Heart right ventricle (tissue), 16 donors: ENCODE measurements at regions not wholly inside any gene's neighbourhood (a gene's known extent, or its start where the extent isn't known, plus 50 kb on each side); places are given as distances from the start of the nearest gene placed in this dataset.

Experiments used
- ATAC-seq, 8 donors: fragments of 200-7000 bp; cut with Tn5 transposase; one replicate each; pipeline ENCODE4 v1.9.1; 2020; ENCODE audit warnings: mild to moderate bottlenecking in 8 of 8, moderate library complexity in 8 of 8, moderate number of reproducible peaks in 1 of 8
- DNase-seq, 2 donors: peaks; one replicate each; pipeline ENCODE4 v3.0.0-alpha.2; 2020
- H3K27ac ChIP-seq, 10 donors: fragments of 200-600 bp; sonication (generic) in 2 of 10; one replicate each; pipeline versions ENCODE4 v1.5.0 to v1.8.0; 2020 to 2022; ENCODE audit warnings: mild to moderate bottlenecking in 3 of 10
- H3K27me3 ChIP-seq, 7 donors: fragments of 200-600 bp; one replicate each; pipeline ENCODE4 v1.8.0; 2021 to 2022; ENCODE audit warnings: mild to moderate bottlenecking in 2 of 7
- H3K36me3 ChIP-seq, 9 donors: fragments of 200-600 bp; sonication (generic) in 1 of 9; one replicate each; pipeline versions ENCODE4 v1.5.0 to v1.8.0; 2020 to 2022; ENCODE audit warnings: mild to moderate bottlenecking in 2 of 9
- H3K4me1 ChIP-seq, 9 donors: fragments of 200-600 bp; sonication (generic) in 1 of 9; one replicate each; pipeline versions ENCODE4 v1.5.0 to v1.8.0; 2020 to 2022; ENCODE audit warnings: mild to moderate bottlenecking in 4 of 9
- H3K4me3 ChIP-seq, 10 donors: fragments of 200-600 bp; sonication (generic) in 2 of 10; one replicate each; pipeline versions ENCODE4 v1.5.0 to v1.8.0; 2020 to 2022; ENCODE audit warnings: mild to moderate bottlenecking in 7 of 10, moderate library complexity in 2 of 10
- H3K9me3 ChIP-seq, 11 donors: fragments of 200-600 bp in 10 of 11; sonication (generic) in 2 of 11; one replicate each; pipeline versions ENCODE4 v1.5.0 to v1.8.0; 2013 to 2022; ENCODE audit warnings: mild to moderate bottlenecking in 2 of 11, control low read depth in 1 of 11, moderate library complexity in 1 of 11
- WGBS, 2 donors: extraction: QIAGEN DNeasy Blood & Tissue Kit; methylation state at CpG; one replicate each; pipeline ENCODE4 v1.1.7; 2013; ENCODE audit warnings: inconsistent platforms in 1 of 2; 5-methylcytosine and 5-hydroxymethylcytosine counted together
- intact Hi-C, 10 donors: fragments of 100-400 bp; cut with DNase I; formaldehyde crosslinking; loops; one replicate each; pipeline versions ENCODE4 v1.11.1 to v1.14.2; 2022
- TF ChIP-seq, protein P1 (sequence below), 9 donors: fragments of 200-600 bp; sonication (generic) in 2 of 9; IDR thresholded peaks; one replicate each; pipeline versions ENCODE4 v1.5.0 to v1.8.0; 2021 to 2022; ENCODE audit warnings: antibody characterized with exemption in 9 of 9, mild to moderate bottlenecking in 5 of 9, moderate library complexity in 1 of 9
- donor health status: Arrhythmogenic right ventricular cardiomyopathy.
- donor health status: ischemic (EF 13 %, LVEDD 7.1; RV severe dilation, severe dysfunction).
- donor health status: healthy with polysubstance abuse.
- donor health status: DM: no; HTN: yes; CAD: no.
- donor health status: DM: no; HTN: no; CAD: no.
- donor health status: ischemic (EF 25% LVEDD 6.9; RV normal size, moderate dysfunction).
- donor health status: ischemic (EF 25% LVEDD 5.7; RV mildly dilated, moderate dysfunction).
- donor health status: healthy.
- donor health status: DM: yes; HTN: yes; CAD: no.
- donor health status: Ischemic cardiomyopathy.
- donor health status: ischemic (EF 35%, LVEDD 5.7; RV mildly dilated, moderate dysfunction).
- donor health status: nonischemic (EF 11% LVEDD 7.7; RV severe dilation, severe dysfunction).
- donor health status: DM: yes; HTN: yes; CAD: no.
- donor health status: PGD.
- donor health status: ischemic (EF 29% LVEDD 5.4; RV normal size, mild dysfunction).
- donor health status: nonischemic (EF 23%, LVEDD 6.1; RV moderate dilation, normal function).

DNA sequence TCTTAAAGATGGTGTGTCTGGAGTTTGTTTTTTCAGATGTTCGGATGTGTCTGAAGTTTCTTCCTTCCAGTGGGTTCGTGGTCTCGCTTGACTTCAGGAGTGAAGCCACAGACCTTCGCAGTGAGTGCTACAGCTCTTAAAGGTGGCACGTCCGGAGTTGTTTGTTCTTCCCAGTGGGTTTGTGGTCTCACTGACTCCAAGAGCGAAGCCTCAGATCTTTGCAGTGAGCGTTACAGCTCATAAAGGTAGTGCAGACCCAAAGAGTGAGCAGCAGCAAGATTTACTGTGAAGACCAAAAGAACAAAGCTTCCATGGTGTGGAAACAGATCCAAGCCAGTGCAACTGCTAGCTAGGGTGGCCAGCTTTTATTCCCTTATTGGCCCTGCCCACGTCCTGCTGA lies 1430.4 kb upstream of the B3GALT2 start:
- ATAC-seq, result no peak
- no peaks in the 10 kb centered on the region for H3K4me1 ChIP-seq

DNA sequence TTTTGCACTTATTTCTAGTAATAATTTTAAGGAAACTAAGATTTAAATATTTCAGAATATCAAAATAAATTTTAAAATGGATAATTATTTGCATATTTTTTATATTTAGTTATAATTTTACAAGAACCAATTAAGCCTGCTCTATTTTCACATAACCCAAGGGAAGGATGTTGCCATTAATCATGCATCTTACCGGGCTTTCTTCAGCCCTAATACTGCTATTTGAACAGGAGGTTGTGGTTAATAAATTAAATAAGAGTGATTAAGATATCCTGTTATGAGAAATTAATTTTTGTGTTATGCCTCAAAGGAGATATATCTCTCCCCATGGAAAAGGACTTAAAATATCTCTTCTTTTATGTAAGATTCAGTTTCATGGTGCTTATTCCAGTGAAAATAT lies 1415.8 kb upstream of the B3GALT2 start:
- Histone ChIP-seq H3K36me3 (no peaks in the 10 kb centered on the region), H3K27me3 (no peaks in the 10 kb centered on the region), H3K27ac (no peak overlapping the region), H3K9me3 (peaks cover 0 to 9% (median 0%) of the 10 kb centered on the region in 11 donors), H3K4me3 (no peak overlapping the region), H3K4me1 (no peaks in the 10 kb centered on the region)
- DNase-seq (no peak), ATAC-seq (no peak)
- TF ChIP-seq, protein P1, sequence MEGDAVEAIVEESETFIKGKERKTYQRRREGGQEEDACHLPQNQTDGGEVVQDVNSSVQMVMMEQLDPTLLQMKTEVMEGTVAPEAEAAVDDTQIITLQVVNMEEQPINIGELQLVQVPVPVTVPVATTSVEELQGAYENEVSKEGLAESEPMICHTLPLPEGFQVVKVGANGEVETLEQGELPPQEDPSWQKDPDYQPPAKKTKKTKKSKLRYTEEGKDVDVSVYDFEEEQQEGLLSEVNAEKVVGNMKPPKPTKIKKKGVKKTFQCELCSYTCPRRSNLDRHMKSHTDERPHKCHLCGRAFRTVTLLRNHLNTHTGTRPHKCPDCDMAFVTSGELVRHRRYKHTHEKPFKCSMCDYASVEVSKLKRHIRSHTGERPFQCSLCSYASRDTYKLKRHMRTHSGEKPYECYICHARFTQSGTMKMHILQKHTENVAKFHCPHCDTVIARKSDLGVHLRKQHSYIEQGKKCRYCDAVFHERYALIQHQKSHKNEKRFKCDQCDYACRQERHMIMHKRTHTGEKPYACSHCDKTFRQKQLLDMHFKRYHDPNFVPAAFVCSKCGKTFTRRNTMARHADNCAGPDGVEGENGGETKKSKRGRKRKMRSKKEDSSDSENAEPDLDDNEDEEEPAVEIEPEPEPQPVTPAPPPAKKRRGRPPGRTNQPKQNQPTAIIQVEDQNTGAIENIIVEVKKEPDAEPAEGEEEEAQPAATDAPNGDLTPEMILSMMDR (IDR thresholded peaks at IDR 0.05), result no peak
- intact Hi-C loops, result no loop called here
- WGBS, 2 donors, result 83 to 88% methylated on average over 1 of the region's 1 CpG

More for the DNA sequence above, 1430.4 kb upstream of the B3GALT2 start:
- no peak overlapping the region for H3K4me3 ChIP-seq
- no peaks in the 10 kb centered on the region for H3K27me3 ChIP-seq
- H3K9me3 ChIP-seq, result peaks cover 0 to 28% (median 4%) of the 10 kb centered on the region in 11 donors
- intact Hi-C loops, result no loop called here
- TF ChIP-seq, protein P1 (IDR thresholded peaks at IDR 0.05), result no peak
- no peak for DNase-seq
- no peaks in the 10 kb centered on the region for H3K36me3 ChIP-seq
- no peak overlapping the region for H3K27ac ChIP-seq
- 84 to 90% methylated on average over 9 of the region's 9 CpGs for WGBS, 2 donors

DNA sequence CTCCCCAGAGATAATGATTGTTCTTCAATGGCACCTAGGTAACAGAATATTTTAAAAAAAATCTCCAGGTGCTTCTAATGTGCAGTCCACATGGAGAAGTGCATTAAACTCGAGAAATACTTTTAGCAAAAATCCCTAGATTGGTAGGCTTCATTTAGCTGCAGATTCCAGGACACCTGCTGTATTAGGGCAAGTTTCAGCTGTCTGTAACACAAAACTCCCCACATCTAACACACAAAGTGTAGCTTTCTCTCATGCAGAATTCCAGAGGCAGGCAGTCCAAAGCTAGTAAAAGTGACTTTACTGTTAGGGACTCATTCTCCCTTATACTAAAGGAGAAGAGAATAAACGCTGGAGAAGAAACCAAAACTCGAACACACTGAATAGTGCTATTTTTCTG lies 1414.3 kb upstream of the B3GALT2 start:
- Histone ChIP-seq H3K4me3 (no peak overlapping the region), H3K9me3 (no peaks in the 10 kb centered on the region), H3K4me1 (no peaks in the 10 kb centered on the region), H3K27ac (no peak overlapping the region), H3K36me3 (no peaks in the 10 kb centered on the region), H3K27me3 (no peaks in the 10 kb centered on the region)
- intact Hi-C loops, result no loop called here
- TF ChIP-seq, protein P1 (IDR thresholded peaks at IDR 0.05), result no peak
- ATAC-seq (no peak), DNase-seq (no peak)
- WGBS, 2 donors, result 66 to 83% methylated on average over 3 of the region's 3 CpGs

DNA sequence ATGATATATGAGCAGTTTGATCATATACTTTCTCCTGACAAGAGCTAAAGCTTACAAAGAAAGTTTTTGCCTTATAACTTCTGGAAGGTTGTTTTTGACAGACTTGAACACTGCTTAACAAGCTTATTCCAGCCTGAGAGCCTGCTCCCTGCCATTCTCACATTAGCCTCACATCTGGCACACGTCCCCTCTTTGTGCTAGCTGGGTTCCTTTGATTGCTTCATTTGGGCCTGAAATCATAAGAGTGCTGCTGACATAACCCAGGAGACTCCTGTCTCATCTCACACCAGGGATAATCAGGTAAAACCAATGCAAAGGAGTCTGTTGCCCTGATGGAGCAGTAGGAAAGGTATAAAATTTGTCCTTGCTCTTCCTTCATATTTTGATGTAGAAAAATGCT lies 1411.7 kb upstream of the B3GALT2 start:
- Histone ChIP-seq H3K27ac (no peak overlapping the region), H3K9me3 (no peaks in the 10 kb centered on the region), H3K36me3 (no peaks in the 10 kb centered on the region), H3K4me1 (no peaks in the 10 kb centered on the region), H3K4me3 (no peak overlapping the region), H3K27me3 (no peaks in the 10 kb centered on the region)
- 14 to 16% methylated on average over 1 of the region's 1 CpG for WGBS, 2 donors
- ATAC-seq (peak in 1 of 8 donors; percentile 79), DNase-seq (no peak)
- intact Hi-C loops, result no loop called here
- TF ChIP-seq, protein P1 (IDR thresholded peaks at IDR 0.05), result no peak
